ENCODE measurements at regions not wholly inside any gene's neighbourhood (a gene's known extent, or its start where the extent isn't known, plus 50 kb on each side); places are given as distances from the start of the nearest gene placed in this dataset.

GRCh38 chr13:80284290-80284689, 56.6 kb downstream of the SPRY2 start:
- DNase-seq (no peak), ATAC-seq (no peak)
- Histone ChIP-seq H3K27me3 (ENCODE audit: control insufficient read depth, insufficient read depth) (no peaks in the 10 kb centered on the region), H3K9me3 (ENCODE audit: control insufficient read depth, low read length) (no peaks in the 10 kb centered on the region), H3K4me3 (ENCODE audit: low read length) (no peak overlapping the region), H3K27ac (ENCODE audit: low read length) (no peak overlapping the region), H3K4me1 (ENCODE audit: control insufficient read depth, insufficient read depth, low read length) (no peaks in the 10 kb centered on the region)
- intact Hi-C loops (cut with DNase I): no loop called here
- WGBS: 93% methylated on average over 3 of the region's 3 CpGs

- ATAC-seq (no peak), DNase-seq (no peak)
- intact Hi-C loops (cut with DNase I): no loop called here
- Histone ChIP-seq H3K9me3 (ENCODE audit: control insufficient read depth, low read length) (no peaks in the 10 kb centered on the region), H3K4me1 (ENCODE audit: control insufficient read depth, insufficient read depth, low read length) (no peaks in the 10 kb centered on the region), H3K27me3 (ENCODE audit: control insufficient read depth, insufficient read depth) (no peaks in the 10 kb centered on the region), H3K27ac (ENCODE audit: low read length) (no peak overlapping the region), H3K4me3 (ENCODE audit: low read length) (no peak overlapping the region)
- 97% methylated on average over 25 of the region's 25 CpGs for WGBS
These were observed 62.2 kb downstream of the SPRY2 start for GRCh38 chr13:80278706-80279105.

- Histone ChIP-seq H3K27me3 (ENCODE audit: control insufficient read depth, insufficient read depth) (no peaks in the 10 kb centered on the region), H3K27ac (ENCODE audit: low read length) (no peak overlapping the region)
- WGBS: 71% methylated on average over 12 of the region's 12 CpGs
These were observed 64.3 kb downstream of the SPRY2 start for GRCh38 chr13:80276371-80277289.

GRCh38 chr13:80274643-80275042, 66.3 kb downstream of the SPRY2 start:
- intact Hi-C loops (cut with DNase I): no loop called here
- H3K4me3 ChIP-seq (ENCODE audit: low read length): no peak overlapping the region

More at GRCh38 chr13:80276371-80277289, 64.3 kb downstream of the SPRY2 start:
- intact Hi-C loops (cut with DNase I): no loop called here
- no peak for DNase-seq
- H3K9me3 ChIP-seq (ENCODE audit: control insufficient read depth, low read length): no peaks in the 10 kb centered on the region
- H3K4me3 ChIP-seq (ENCODE audit: low read length): no peak overlapping the region
- no peaks in the 10 kb centered on the region for H3K4me1 ChIP-seq (ENCODE audit: control insufficient read depth, insufficient read depth, low read length)
- ATAC-seq: peak; percentile 47 to 70

GRCh38 chr13:80273718-80274117, 67.2 kb downstream of the SPRY2 start:
- no peak overlapping the region for H3K4me3 ChIP-seq (ENCODE audit: low read length)
- intact Hi-C loops (cut with DNase I): no loop called here
- H3K27ac ChIP-seq (ENCODE audit: low read length): no peak overlapping the region
- WGBS: 97% methylated on average over 3 of the region's 3 CpGs
- no peaks in the 10 kb centered on the region for H3K27me3 ChIP-seq (ENCODE audit: control insufficient read depth, insufficient read depth)
- ATAC-seq (no peak), DNase-seq (no peak)
- no peaks in the 10 kb centered on the region for H3K9me3 ChIP-seq (ENCODE audit: control insufficient read depth, low read length)
- no peaks in the 10 kb centered on the region for H3K4me1 ChIP-seq (ENCODE audit: control insufficient read depth, insufficient read depth, low read length)

More at GRCh38 chr13:80274643-80275042, 66.3 kb downstream of the SPRY2 start:
- Histone ChIP-seq H3K9me3 (ENCODE audit: control insufficient read depth, low read length) (no peaks in the 10 kb centered on the region), H3K4me1 (ENCODE audit: control insufficient read depth, insufficient read depth, low read length) (no peaks in the 10 kb centered on the region), H3K27ac (ENCODE audit: low read length) (no peak overlapping the region), H3K27me3 (ENCODE audit: control insufficient read depth, insufficient read depth) (no peaks in the 10 kb centered on the region)
- DNase-seq: no peak
- WGBS: 66% methylated on average over 1 of the region's 1 CpG
- no peak for ATAC-seq

- H3K27ac ChIP-seq (ENCODE audit: low read length): no peak overlapping the region
- no peak for DNase-seq
- H3K27me3 ChIP-seq (ENCODE audit: control insufficient read depth, insufficient read depth): no peaks in the 10 kb centered on the region
- intact Hi-C loops (cut with DNase I): no loop called here
- no peak for ATAC-seq
- H3K9me3 ChIP-seq (ENCODE audit: control insufficient read depth, low read length): no peaks in the 10 kb centered on the region
- H3K4me1 ChIP-seq (ENCODE audit: control insufficient read depth, insufficient read depth, low read length): no peaks in the 10 kb centered on the region
- H3K4me3 ChIP-seq (ENCODE audit: low read length): no peak overlapping the region
- WGBS: 78% methylated on average over 1 of the region's 1 CpG
These were observed 75.6 kb downstream of the SPRY2 start for GRCh38 chr13:80265348-80265747.

- H3K4me3 ChIP-seq (ENCODE audit: low read length): no peak overlapping the region
- no peaks in the 10 kb centered on the region for H3K9me3 ChIP-seq (ENCODE audit: control insufficient read depth, low read length)
- no peaks in the 10 kb centered on the region for H3K4me1 ChIP-seq (ENCODE audit: control insufficient read depth, insufficient read depth, low read length)
- no peak overlapping the region for H3K27ac ChIP-seq (ENCODE audit: low read length)
- no peak for DNase-seq
- WGBS: 82% methylated on average over 5 of the region's 5 CpGs
- no peak for ATAC-seq
- no peaks in the 10 kb centered on the region for H3K27me3 ChIP-seq (ENCODE audit: control insufficient read depth, insufficient read depth)
- intact Hi-C loops (cut with DNase I): no loop called here
These were observed 77.0 kb downstream of the SPRY2 start for GRCh38 chr13:80263745-80264513.

- H3K9me3 ChIP-seq (ENCODE audit: control insufficient read depth, low read length): no peaks in the 10 kb centered on the region
- intact Hi-C loops (cut with DNase I): no loop called here
- no peaks in the 10 kb centered on the region for H3K4me1 ChIP-seq (ENCODE audit: control insufficient read depth, insufficient read depth, low read length)
- no peak overlapping the region for H3K27ac ChIP-seq (ENCODE audit: low read length)
- H3K27me3 ChIP-seq (ENCODE audit: control insufficient read depth, insufficient read depth): no peaks in the 10 kb centered on the region
- DNase-seq: no peak
- WGBS: 82% methylated on average over 5 of the region's 5 CpGs
- no peak overlapping the region for H3K4me3 ChIP-seq (ENCODE audit: low read length)
- ATAC-seq: no peak
These were observed 78.8 kb downstream of the SPRY2 start for GRCh38 chr13:80262051-80262695.

- no peak for ATAC-seq
- Histone ChIP-seq H3K9me3 (ENCODE audit: control insufficient read depth, low read length) (no peaks in the 10 kb centered on the region), H3K4me1 (ENCODE audit: control insufficient read depth, insufficient read depth, low read length) (no peaks in the 10 kb centered on the region), H3K4me3 (ENCODE audit: low read length) (no peak overlapping the region), H3K27ac (ENCODE audit: low read length) (no peak overlapping the region), H3K27me3 (ENCODE audit: control insufficient read depth, insufficient read depth) (no peaks in the 10 kb centered on the region)
- intact Hi-C loops (cut with DNase I): no loop called here
- no peak for DNase-seq
- WGBS: 98% methylated on average over 1 of the region's 1 CpG
These were observed 81.8 kb downstream of the SPRY2 start for GRCh38 chr13:80259159-80259558.

- no peak for DNase-seq
- WGBS: 87% methylated on average over 7 of the region's 7 CpGs
These were observed 84.5 kb downstream of the SPRY2 start for GRCh38 chr13:80256352-80256932.

More at GRCh38 chr13:80256352-80256932, 84.5 kb downstream of the SPRY2 start:
- H3K4me1 ChIP-seq (ENCODE audit: control insufficient read depth, insufficient read depth, low read length): no peaks in the 10 kb centered on the region
- no peak for ATAC-seq
- no peak overlapping the region for H3K27ac ChIP-seq (ENCODE audit: low read length)
- no peak overlapping the region for H3K4me3 ChIP-seq (ENCODE audit: low read length)
- H3K27me3 ChIP-seq (ENCODE audit: control insufficient read depth, insufficient read depth): no peaks in the 10 kb centered on the region
- intact Hi-C loops (cut with DNase I): no loop called here
- H3K9me3 ChIP-seq (ENCODE audit: control insufficient read depth, low read length): no peaks in the 10 kb centered on the region
